ENCODE measurements at regions not wholly inside any gene's neighbourhood (a gene's known extent, or its start where the extent isn't known, plus 50 kb on each side); places are given as distances from the start of the nearest gene placed in this dataset.

DNA sequence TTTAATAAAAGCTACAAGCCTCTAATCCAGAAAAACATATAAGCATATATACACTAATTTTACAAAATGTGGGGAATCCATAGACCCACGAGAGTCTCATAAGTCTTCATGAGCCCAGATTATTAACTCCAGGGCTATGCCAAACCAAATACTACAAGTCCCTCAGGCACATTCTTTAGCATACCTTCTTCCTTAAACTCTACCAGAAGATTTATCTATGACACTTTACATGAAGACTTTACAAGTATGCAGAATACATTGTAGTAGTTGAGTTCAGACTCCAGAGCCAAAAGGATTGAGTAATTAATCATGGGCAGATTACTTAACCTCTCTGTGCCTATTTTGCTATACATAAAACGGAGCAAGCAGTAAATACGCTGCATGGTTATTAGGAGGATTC is 793.7 kb upstream of the ADGRL2 start:
- Mint-ChIP-seq H3K4me1 (no peaks in the 10 kb centered on the region), H3K36me3 (ENCODE audit: low read depth) (no peaks in the 10 kb centered on the region), H3K9me3 (peaks cover 4% of the 10 kb centered on the region), H3K27me3 (no peaks in the 10 kb centered on the region), H3K27ac (no peak overlapping the region), H3K4me3 (no peak overlapping the region)
- no peak for DNase-seq
- ChIA-PET POLR2A (no interaction called here), CTCF (no interaction called here)

DNA sequence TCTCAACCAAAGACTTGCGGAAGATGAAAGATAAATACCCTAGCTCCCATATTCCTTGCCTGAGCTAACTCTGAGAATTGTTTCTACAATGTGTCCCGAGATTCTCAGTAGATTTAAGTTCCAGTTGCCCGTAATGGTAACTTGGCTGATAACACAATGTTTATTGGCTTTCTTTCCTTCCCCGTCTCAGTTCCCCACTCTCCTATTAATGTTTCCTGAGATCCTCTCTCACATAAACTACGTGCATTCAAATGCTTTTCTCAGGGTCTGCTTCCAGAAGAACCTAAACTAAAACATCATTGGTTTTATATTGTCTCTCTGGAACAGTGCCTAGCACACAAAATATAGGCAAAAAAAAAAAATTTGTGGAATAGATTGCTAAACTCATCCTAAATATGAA is 794.2 kb upstream of the ADGRL2 start:
- no peaks in the 10 kb centered on the region for H3K4me1 Mint-ChIP-seq
- H3K36me3 Mint-ChIP-seq (ENCODE audit: low read depth) = no peaks in the 10 kb centered on the region
- CTCF ChIA-PET = no interaction called here
- peaks cover 4% of the 10 kb centered on the region for H3K9me3 Mint-ChIP-seq
- no peak for DNase-seq
- no peak overlapping the region for H3K4me3 Mint-ChIP-seq
- H3K27me3 Mint-ChIP-seq = no peaks in the 10 kb centered on the region
- POLR2A ChIA-PET = no interaction called here
- H3K27ac Mint-ChIP-seq = no peak overlapping the region

DNA sequence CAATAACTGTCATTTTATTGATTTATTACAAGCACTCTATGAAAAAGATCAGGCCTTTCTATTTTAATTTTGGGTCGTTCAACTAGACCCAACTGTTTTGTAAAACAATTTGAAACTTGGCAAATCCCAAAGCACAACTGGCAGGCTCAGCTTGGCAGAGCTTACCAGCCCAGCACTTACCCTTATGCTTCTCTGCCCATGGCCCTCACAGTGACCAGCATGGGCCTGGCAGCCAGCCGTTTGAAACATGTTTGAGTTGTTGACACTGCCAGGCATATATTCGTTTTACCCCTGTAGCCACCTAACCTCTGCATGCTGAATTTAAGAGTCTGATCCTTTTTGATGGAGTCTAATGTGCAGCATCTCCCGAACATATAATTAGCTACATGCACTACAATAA is 796.7 kb upstream of the ADGRL2 start:
- ChIA-PET POLR2A (no interaction called here), CTCF (no interaction called here)
- no peak overlapping the region for H3K27ac Mint-ChIP-seq
- DNase-seq = no peak
- H3K4me3 Mint-ChIP-seq = no peak overlapping the region
- H3K9me3 Mint-ChIP-seq = peaks cover 8% of the 10 kb centered on the region
- H3K36me3 Mint-ChIP-seq (ENCODE audit: low read depth) = no peaks in the 10 kb centered on the region
- no peaks in the 10 kb centered on the region for H3K27me3 Mint-ChIP-seq
- H3K4me1 Mint-ChIP-seq = no peaks in the 10 kb centered on the region

DNA sequence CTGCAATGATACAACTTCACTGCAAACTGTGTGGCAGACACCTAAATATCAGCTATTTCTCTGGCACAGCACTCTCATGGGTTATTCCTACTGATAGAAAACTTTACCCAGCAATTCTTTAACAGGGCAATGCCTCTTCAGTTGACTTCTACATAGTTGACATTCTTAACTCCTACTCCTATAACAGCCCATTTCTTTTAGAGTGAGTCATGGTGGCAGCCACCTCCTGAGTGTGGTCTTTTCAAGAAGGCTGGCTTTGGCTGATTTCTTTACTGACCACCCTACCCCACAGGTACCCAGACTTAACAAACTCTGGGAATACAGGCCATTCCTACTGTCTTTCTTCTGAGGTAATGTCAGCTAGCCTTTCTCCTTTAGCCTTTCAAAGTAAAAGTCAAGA is 805.8 kb upstream of the ADGRL2 start:
- H3K9me3 Mint-ChIP-seq = no peaks in the 10 kb centered on the region
- CTCF ChIA-PET = no interaction called here
- no peak overlapping the region for H3K4me3 Mint-ChIP-seq
- H3K36me3 Mint-ChIP-seq (ENCODE audit: low read depth) = no peaks in the 10 kb centered on the region
- POLR2A ChIA-PET = no interaction called here
- no peak for DNase-seq
- H3K4me1 Mint-ChIP-seq = no peaks in the 10 kb centered on the region
- H3K27me3 Mint-ChIP-seq = no peaks in the 10 kb centered on the region
- no peak overlapping the region for H3K27ac Mint-ChIP-seq

DNA sequence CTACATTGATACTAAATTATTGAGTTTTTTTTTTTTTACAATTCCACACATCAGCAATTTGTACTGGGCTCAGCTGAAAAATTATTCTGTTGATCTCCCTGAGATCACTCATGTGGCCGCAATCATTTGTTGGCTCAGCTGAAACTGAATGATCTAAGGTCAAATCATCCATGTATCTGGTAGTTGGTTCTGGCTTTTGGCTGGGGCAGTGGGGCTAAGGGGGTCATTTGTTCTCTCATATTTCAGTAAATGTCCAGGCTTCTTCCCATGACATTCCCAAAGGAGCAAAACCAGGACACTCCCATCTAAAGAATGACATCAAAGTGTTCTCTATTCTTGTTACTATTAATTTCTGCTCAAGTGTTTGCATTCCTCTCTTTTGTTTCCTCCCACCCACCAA is 806.7 kb upstream of the ADGRL2 start:
- no peak overlapping the region for H3K4me3 Mint-ChIP-seq
- ChIA-PET CTCF (no interaction called here), POLR2A (no interaction called here)
- no peak for DNase-seq
- no peaks in the 10 kb centered on the region for H3K27me3 Mint-ChIP-seq
- H3K36me3 Mint-ChIP-seq (ENCODE audit: low read depth) = no peaks in the 10 kb centered on the region
- H3K4me1 Mint-ChIP-seq = no peaks in the 10 kb centered on the region
- no peaks in the 10 kb centered on the region for H3K9me3 Mint-ChIP-seq
- H3K27ac Mint-ChIP-seq = no peak overlapping the region

DNA sequence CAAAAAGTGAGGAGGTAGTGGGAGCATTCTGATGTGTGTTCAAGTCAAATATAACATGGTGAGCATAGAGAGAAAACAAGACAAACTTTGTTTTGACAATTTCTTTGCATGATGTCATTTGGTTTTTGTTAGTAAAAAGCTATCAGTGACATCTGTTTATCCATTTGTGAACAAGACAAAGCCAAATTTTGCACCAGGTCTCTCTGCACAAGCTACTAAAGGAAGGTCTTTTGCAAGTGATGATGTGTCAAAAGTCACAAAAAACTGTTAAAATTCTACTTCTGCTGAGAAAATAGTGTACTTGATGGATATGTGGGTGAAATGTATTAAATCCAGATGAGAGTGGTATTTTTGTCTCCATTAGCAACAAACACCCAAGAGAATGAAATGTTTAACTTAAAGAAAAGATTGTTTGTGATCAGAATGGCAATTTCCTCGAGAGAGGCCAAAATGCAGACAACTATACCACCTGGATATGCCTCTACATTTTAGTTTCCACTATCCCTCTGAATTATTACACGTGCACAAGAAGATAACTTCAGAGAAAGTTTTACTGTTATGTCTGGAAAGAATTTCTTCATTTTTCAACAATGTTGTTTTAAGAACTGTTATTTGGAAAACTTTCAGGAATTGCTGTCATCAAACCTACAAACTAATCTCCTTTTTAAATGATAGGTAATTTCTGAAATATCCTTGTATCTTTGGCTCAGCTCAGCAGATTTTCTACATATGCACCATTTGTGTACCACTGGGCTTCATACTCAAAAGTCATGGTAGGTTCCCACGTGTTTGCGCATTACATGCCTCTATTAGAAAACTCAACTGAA is 807.4 kb upstream of the ADGRL2 start:
- H3K9me3 Mint-ChIP-seq = no peaks in the 10 kb centered on the region
- ChIA-PET POLR2A (no interaction called here), CTCF (interaction anchor here (0.6 kb wide), 1 partner anchor 1129 kb away, joined by 3 read pairs; no protein-coding TSS in a partner anchor)
- no peak for DNase-seq
- H3K27ac Mint-ChIP-seq = no peak overlapping the region
- no peak overlapping the region for H3K4me3 Mint-ChIP-seq
- H3K27me3 Mint-ChIP-seq = no peaks in the 10 kb centered on the region
- no peaks in the 10 kb centered on the region for H3K4me1 Mint-ChIP-seq
- no peaks in the 10 kb centered on the region for H3K36me3 Mint-ChIP-seq (ENCODE audit: low read depth)

DNA sequence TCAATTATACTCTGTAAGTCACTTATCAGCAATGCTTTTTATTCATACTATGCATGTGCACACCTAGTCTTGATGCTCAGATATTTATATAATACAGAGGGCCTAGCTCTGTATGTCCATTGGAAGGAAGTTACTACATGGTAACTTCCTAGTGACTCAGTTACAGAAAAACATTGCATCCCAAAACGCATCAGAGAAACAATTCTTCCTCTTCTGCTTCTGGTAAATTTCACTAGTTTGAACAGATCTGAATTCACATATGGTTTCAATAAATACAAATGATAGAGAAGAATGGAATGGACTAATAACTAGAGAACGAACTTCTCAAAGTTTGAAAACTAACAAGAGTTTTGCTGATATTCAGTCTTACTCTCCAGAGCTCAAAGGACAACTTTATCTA is 811.3 kb upstream of the ADGRL2 start:
- H3K27me3 Mint-ChIP-seq = no peaks in the 10 kb centered on the region
- no peaks in the 10 kb centered on the region for H3K4me1 Mint-ChIP-seq
- ChIA-PET POLR2A (no interaction called here), CTCF (no interaction called here)
- DNase-seq = no peak
- H3K4me3 Mint-ChIP-seq = no peak overlapping the region
- H3K27ac Mint-ChIP-seq = no peak overlapping the region
- no peaks in the 10 kb centered on the region for H3K9me3 Mint-ChIP-seq
- no peaks in the 10 kb centered on the region for H3K36me3 Mint-ChIP-seq (ENCODE audit: low read depth)

DNA sequence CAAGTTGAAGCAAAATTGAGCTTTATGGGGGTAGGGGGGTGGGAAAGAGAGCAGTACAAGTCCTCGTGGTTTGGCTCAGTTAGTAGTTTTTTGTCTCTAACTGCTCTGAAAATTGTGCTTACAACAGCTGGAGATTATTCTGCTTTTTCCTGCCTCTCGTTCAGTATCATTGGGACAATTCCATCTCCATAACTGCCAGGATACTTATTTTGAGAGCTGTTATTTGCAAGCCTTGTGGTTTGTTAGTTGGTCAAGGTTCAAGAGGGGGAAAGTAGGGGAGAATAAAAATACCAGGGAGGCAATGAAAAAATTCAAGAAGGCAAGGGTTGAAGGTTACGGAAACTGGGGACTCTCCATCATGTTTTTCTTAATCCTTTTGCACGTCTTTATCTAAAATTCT is 811.8 kb upstream of the ADGRL2 start:
- Mint-ChIP-seq H3K36me3 (ENCODE audit: low read depth) (no peaks in the 10 kb centered on the region), H3K27ac (no peak overlapping the region), H3K4me1 (no peaks in the 10 kb centered on the region), H3K9me3 (no peaks in the 10 kb centered on the region), H3K4me3 (no peak overlapping the region), H3K27me3 (no peaks in the 10 kb centered on the region)
- ChIA-PET CTCF (no interaction called here), POLR2A (no interaction called here)
- no peak for DNase-seq

DNA sequence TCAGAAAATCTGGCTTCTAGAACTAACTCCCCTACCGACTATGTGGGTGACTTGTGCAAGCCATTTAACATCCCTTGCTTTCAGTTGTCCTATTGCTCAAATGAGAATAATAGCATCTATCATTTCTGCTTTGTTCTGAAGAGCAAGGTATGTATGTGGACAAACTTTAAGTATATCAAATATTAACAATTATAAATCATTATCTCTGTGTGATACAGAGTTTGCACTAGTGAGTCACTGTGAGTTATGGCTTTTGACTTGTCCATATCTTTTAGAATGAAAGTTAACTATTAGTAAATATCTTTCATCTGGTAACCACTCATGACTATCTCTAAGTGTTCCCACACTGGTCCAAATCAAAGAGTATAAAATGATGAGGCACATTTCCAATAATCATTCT is 812.9 kb upstream of the ADGRL2 start:
- Mint-ChIP-seq H3K36me3 (ENCODE audit: low read depth) (no peaks in the 10 kb centered on the region), H3K4me1 (no peaks in the 10 kb centered on the region), H3K27ac (no peak overlapping the region), H3K9me3 (no peaks in the 10 kb centered on the region), H3K27me3 (no peaks in the 10 kb centered on the region), H3K4me3 (no peak overlapping the region)
- ChIA-PET POLR2A (no interaction called here), CTCF (no interaction called here)
- no peak for DNase-seq

DNA sequence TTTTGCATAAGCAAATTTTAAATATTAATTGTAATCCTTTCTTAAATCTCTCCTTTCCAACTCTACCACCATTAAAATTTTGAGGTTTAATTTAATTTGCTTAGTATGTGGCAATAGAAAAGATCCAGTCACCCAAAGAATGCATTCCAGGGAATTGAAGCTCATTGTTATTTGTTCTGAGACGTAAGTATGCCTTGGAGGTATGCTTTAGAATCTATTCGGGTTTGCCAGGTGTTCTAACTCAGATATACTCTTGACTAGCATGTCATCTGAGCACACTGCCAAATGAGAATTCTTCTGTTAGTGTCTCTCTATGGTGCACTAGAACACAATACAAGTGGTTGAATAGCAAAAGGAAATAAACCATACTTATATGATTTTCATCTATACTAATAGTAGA is 813.6 kb upstream of the ADGRL2 start:
- H3K27ac Mint-ChIP-seq = no peak overlapping the region

DNA sequence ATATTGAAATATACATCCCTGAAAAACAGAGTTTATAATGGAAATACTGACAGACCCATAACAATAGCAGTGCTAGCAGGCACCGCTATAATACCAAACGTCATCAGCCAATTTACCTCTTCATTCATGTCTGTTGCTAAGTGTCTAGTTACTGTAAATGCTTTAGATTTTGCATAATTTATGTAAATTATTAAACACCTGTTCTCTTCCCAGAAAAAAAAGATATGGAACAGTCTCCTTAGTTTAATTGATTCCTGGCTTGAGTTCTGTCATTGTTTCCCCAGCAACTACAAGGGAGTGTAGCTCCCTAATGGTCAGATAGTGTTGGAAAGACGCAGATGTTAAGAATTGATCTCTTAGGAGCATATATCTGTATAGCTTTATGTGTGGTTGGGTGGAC is 817.9 kb upstream of the ADGRL2 start:
- Mint-ChIP-seq H3K27me3 (no peaks in the 10 kb centered on the region), H3K36me3 (ENCODE audit: low read depth) (no peaks in the 10 kb centered on the region), H3K4me3 (no peak overlapping the region), H3K9me3 (peaks cover 17% of the 10 kb centered on the region), H3K27ac (no peak overlapping the region), H3K4me1 (no peaks in the 10 kb centered on the region)
- DNase-seq = no peak
- POLR2A ChIA-PET = no interaction called here
- CTCF ChIA-PET = no interaction called here

More for the DNA sequence above, 813.6 kb upstream of the ADGRL2 start:
- DNase-seq = no peak
- Mint-ChIP-seq H3K4me1 (no peaks in the 10 kb centered on the region), H3K9me3 (no peaks in the 10 kb centered on the region), H3K27me3 (no peaks in the 10 kb centered on the region), H3K4me3 (no peak overlapping the region), H3K36me3 (ENCODE audit: low read depth) (no peaks in the 10 kb centered on the region)
- ChIA-PET CTCF (no interaction called here), POLR2A (no interaction called here)

DNA sequence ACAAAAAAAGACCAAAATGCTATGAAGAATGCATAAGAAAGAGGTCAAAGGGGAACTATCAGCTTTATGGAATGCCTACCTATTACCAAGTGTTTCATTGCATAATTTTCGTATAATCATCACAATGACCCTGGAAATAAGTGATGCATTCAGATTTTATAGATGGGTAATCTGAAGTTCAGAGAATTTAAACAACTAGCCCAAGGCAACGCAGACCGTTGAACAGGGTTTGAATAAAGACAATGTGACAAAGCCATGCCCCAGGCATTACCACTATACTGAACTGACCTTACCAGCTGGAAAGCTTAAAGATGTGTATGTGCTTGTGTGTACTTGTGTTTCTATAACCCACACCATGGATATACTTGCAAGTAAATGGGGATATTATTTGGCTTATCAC is 827.6 kb upstream of the ADGRL2 start:
- Mint-ChIP-seq H3K9me3 (peaks cover 2% of the 10 kb centered on the region), H3K4me3 (no peak overlapping the region), H3K27ac (no peak overlapping the region), H3K36me3 (ENCODE audit: low read depth) (no peaks in the 10 kb centered on the region), H3K4me1 (no peaks in the 10 kb centered on the region), H3K27me3 (no peaks in the 10 kb centered on the region)
- POLR2A ChIA-PET = interaction anchor here (0.6 kb wide), 1 partner anchor 122 kb away, joined by 3 read pairs; no protein-coding TSS in a partner anchor
- CTCF ChIA-PET = no interaction called here
- no peak for DNase-seq

DNA sequence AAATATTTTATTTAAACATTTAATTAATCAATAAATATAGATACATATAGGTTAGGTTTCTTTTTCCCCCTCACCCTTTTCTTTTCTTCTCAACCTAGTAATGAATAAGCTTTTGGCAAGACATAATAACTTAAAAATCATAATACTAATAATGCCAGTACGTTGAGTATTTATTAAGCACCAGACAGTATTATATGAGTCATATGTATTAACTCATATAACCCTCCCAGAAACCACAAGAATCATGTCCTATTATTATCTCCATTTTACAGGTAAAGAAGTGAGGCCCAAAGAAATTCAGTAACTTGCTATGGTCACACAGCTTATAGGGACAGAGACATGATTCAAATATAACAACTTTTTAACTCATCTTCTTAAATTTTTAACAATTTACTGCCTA is 834.5 kb upstream of the ADGRL2 start:
- ChIA-PET CTCF (no interaction called here), POLR2A (no interaction called here)
- no peak for DNase-seq
- Mint-ChIP-seq H3K4me1 (no peaks in the 10 kb centered on the region), H3K36me3 (ENCODE audit: low read depth) (no peaks in the 10 kb centered on the region), H3K27me3 (no peaks in the 10 kb centered on the region), H3K27ac (no peak overlapping the region), H3K9me3 (no peaks in the 10 kb centered on the region), H3K4me3 (no peak overlapping the region)

DNA sequence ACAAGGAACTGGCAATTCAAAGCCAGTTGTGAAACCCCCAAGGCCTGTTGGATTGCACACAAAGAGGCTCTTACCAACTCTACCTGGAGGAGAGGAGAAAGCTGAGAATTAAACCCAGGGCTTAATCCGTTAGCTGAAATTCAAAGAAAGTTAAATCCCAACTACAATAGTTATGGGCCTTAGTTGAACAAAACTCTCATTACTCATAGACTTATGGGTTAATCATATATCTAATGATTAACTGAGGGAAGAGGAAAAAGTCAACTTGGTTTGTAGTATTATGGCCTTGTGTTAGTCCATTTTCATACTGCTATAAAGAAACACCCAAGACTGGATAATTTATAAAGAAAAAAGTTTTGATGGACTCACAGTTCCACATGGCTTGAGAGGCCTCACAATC is 838.2 kb upstream of the ADGRL2 start:
- no peak overlapping the region for H3K4me3 Mint-ChIP-seq
- H3K27ac Mint-ChIP-seq = no peak overlapping the region
- ChIA-PET CTCF (no interaction called here), POLR2A (no interaction called here)
- DNase-seq = no peak
- peaks cover 3% of the 10 kb centered on the region for H3K9me3 Mint-ChIP-seq
- no peaks in the 10 kb centered on the region for H3K4me1 Mint-ChIP-seq
- no peaks in the 10 kb centered on the region for H3K27me3 Mint-ChIP-seq
- H3K36me3 Mint-ChIP-seq (ENCODE audit: low read depth) = no peaks in the 10 kb centered on the region
